GM23338 (cell line): ENCODE measurements at regions not wholly inside any gene's neighbourhood (a gene's known extent, or its start where the extent isn't known, plus 50 kb on each side); places are given as distances from the start of the nearest gene placed in this dataset.

Experiments
- ATAC-seq: fragments of 200-7000 bp; cut with Tn5 transposase; 3 replicates; pipeline ENCODE4 v1.9.1; 2020
- DNase-seq: peaks from one replicate; pipeline ENCODE4 v3.0.0-alpha.2; 2015; ENCODE audit warnings: low spot score
- H2AFZ ChIP-seq: fragments of 200-600 bp; sonication (generic); 2 replicates; pipeline ENCODE4 v1.8.0; 2016; ENCODE audit warnings: antibody characterized with exemption, mild to moderate bottlenecking, moderate library complexity
- H3F3A ChIP-seq: fragments of 200-600 bp; sonication (generic); replicated peaks from 2 replicates; pipeline ENCODE4 v1.8.0; 2017; ENCODE audit warnings: antibody characterized with exemption, mixed run types, low read depth
- H3K27ac ChIP-seq: fragments of 200-600 bp; sonication (generic); 2 replicates; pipeline ENCODE4 v1.6.1; 2016; ENCODE audit warnings: low read depth
- H3K27me3 ChIP-seq: fragments of 200-600 bp; sonication (generic); 2 replicates; pipeline ENCODE4 v1.8.0; 2016; ENCODE audit warnings: mild to moderate bottlenecking, mixed run types, moderate library complexity; ENCODE audit not compliant: insufficient read depth
- H3K36me3 ChIP-seq: fragments of 200-600 bp; sonication (generic); 2 replicates; pipeline ENCODE4 v1.8.0; 2016; ENCODE audit warnings: mild to moderate bottlenecking; ENCODE audit not compliant: insufficient read depth
- H3K4me1 ChIP-seq: fragments of 200-600 bp; sonication (generic); 2 replicates; pipeline ENCODE4 v1.8.0; 2016; ENCODE audit warnings: mild to moderate bottlenecking, moderate library complexity; ENCODE audit not compliant: insufficient read depth
- H3K4me2 ChIP-seq: fragments of 200-600 bp; sonication (generic); 2 replicates; pipeline ENCODE4 v1.7.1; 2017; ENCODE audit warnings: mixed run types
- H3K4me3 ChIP-seq: fragments of 200-600 bp; sonication (generic); 2 replicates; pipeline ENCODE4 v1.6.1; 2016; ENCODE audit warnings: mixed run types
- H3K79me2 ChIP-seq: fragments of 200-600 bp; sonication (generic); replicated peaks from 2 replicates; pipeline ENCODE4 v1.8.0; 2017; ENCODE audit warnings: mild to moderate bottlenecking; ENCODE audit not compliant: insufficient read depth
- H3K9me2 ChIP-seq: fragments of 200-600 bp; sonication (generic); 2 replicates; pipeline ENCODE4 v1.8.0; 2017; ENCODE audit not compliant: insufficient read depth
- H4K20me1 ChIP-seq: fragments of 200-600 bp; sonication (generic); replicated peaks from 2 replicates; pipeline ENCODE4 v1.8.0; 2017; ENCODE audit warnings: mild to moderate bottlenecking; ENCODE audit not compliant: insufficient read depth
- H3K27ac Mint-ChIP-seq: 2 replicates; pipeline ENCODE4 v1.8.0; 2020; ENCODE audit warnings: inconsistent platforms, mild to moderate bottlenecking, moderate library complexity, mixed read lengths
- H3K27me3 Mint-ChIP-seq: 3 replicates; pipeline ENCODE4 v1.8.0; 2022; ENCODE audit warnings: low read depth, mild to moderate bottlenecking, moderate library complexity, mixed read lengths, inconsistent platforms; ENCODE audit not compliant: insufficient read depth, poor library complexity
- H3K36me3 Mint-ChIP-seq: 3 replicates; pipeline ENCODE4 v1.8.0; 2021; ENCODE audit warnings: low read depth, mild to moderate bottlenecking, inconsistent platforms, moderate library complexity, mixed read lengths
- H3K4me1 Mint-ChIP-seq: 3 replicates; pipeline ENCODE4 v1.8.0; 2020; ENCODE audit warnings: mild to moderate bottlenecking, inconsistent platforms, mixed read lengths
- H3K4me3 Mint-ChIP-seq: 3 replicates; pipeline ENCODE4 v1.8.0; 2021; ENCODE audit warnings: moderate library complexity, mild to moderate bottlenecking, inconsistent platforms, mixed read lengths
- H3K9me3 Mint-ChIP-seq: 3 replicates; pipeline ENCODE4 v1.8.0; 2020; ENCODE audit warnings: moderate library complexity, mild to moderate bottlenecking, inconsistent platforms, mixed read lengths
- CREB1 ChIP-seq: fragments of 250-450 bp; sonication (Bioruptor Pico); IDR thresholded peaks from 2 replicates; pipeline ENCODE4 v1.5.0; 2020; ENCODE audit warnings: low read depth, mild to moderate bottlenecking, moderate library complexity
- EZH2 ChIP-seq: fragments of 200-600 bp; sonication (generic); IDR thresholded peaks from one replicate; pipeline ENCODE4 v1.8.0; 2017; ENCODE audit warnings: antibody characterized with exemption, mild to moderate bottlenecking, low read depth; ENCODE audit not compliant: unreplicated experiment
- EZH2phosphoT487 ChIP-seq: fragments of 200-600 bp; sonication (generic); IDR thresholded peaks from one replicate; pipeline ENCODE4 v1.8.1; 2018; ENCODE audit warnings: antibody characterized with exemption; ENCODE audit not compliant: unreplicated experiment
- JUNB ChIP-seq: IDR thresholded peaks from one replicate; pipeline ENCODE4 v1.6.1; 2016; ENCODE audit warnings: antibody characterized with exemption; ENCODE audit not compliant: unreplicated experiment
- NANOG ChIP-seq: IDR thresholded peaks from 2 replicates; pipeline ENCODE4 v1.6.1; 2016; ENCODE audit warnings: antibody characterized with exemption, borderline replicate concordance
- POLR2AphosphoS5 ChIP-seq: IDR thresholded peaks from 2 replicates; pipeline ENCODE4 v1.6.1; 2016; ENCODE audit warnings: antibody characterized with exemption, low read depth
- ZNF114 ChIP-seq: fragments of 250-450 bp; sonication (Bioruptor Pico); IDR thresholded peaks from 2 replicates; pipeline ENCODE4 v1.5.0; 2020; ENCODE audit warnings: mild to moderate bottlenecking, moderate library complexity
- TF ChIP-seq, protein P1 (sequence below): IDR thresholded peaks from 2 replicates; pipeline ENCODE4 v1.6.1; 2016; ENCODE audit warnings: antibody characterized with exemption
- TF ChIP-seq, protein P2 (sequence below): fragments of 250-450 bp; sonication (Bioruptor Pico); IDR thresholded peaks from 2 replicates; pipeline ENCODE4 v1.5.0; 2020; ENCODE audit warnings: mild to moderate bottlenecking, moderate library complexity
- TF ChIP-seq, protein P3 (sequence below), 2 experiments: fragments of 200-600 bp in 1 of 2; sonication (generic) in 1 of 2; conservative IDR thresholded peaks; 2 replicates each; pipeline versions ENCODE4 v1.5.1 to v1.6.1; 2016 to 2017; ENCODE audit warnings: antibody characterized with exemption in 2 of 2, low read depth in 2 of 2, mild to moderate bottlenecking in 2 of 2, moderate library complexity in 1 of 2
- TF ChIP-seq, protein P4 (sequence below): IDR thresholded peaks from one replicate; pipeline ENCODE4 v1.6.1; 2018; ENCODE audit warnings: antibody characterized with exemption; ENCODE audit not compliant: unreplicated experiment

DNA sequence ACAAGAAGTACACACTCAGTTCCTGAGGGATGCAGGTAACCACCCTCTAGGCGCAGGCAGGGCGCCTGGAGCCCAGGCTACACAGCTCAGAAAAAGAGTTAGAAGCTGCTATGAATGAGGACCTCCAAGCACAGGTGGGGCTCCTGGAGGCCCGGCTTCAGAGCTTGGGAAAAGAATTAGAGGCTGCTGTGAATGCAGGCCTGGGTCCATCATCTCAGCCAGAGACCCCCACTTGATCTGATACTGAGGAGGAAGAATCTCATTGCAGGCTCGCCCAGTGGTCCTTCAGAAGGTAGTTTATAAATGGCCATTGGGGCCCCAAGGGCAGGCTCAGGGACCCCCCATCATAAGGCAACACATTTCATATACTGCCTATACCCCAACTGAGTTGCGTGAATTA, 556.4 kb downstream of the SLC6A15 start:
- no peak overlapping the region for H3K27ac Mint-ChIP-seq
- H3K36me3 Mint-ChIP-seq, result no peaks in the 10 kb centered on the region; the same call in 2 of the 3 replicates
- Histone ChIP-seq H3K36me3 (no peaks in the 10 kb centered on the region), H3K9me2 (no peaks in the 10 kb centered on the region), H2AFZ (no peak overlapping the region), H4K20me1 (no peaks in the 10 kb centered on the region), H3K4me3 (no peak overlapping the region), H3F3A (no peaks in the 10 kb centered on the region), H3K27me3 (no peaks in the 10 kb centered on the region), H3K79me2 (no peaks in the 10 kb centered on the region), H3K27ac (no peak overlapping the region), H3K4me1 (no peaks in the 10 kb centered on the region), H3K4me2 (no peak overlapping the region)
- ATAC-seq (no peak), DNase-seq (no peak)
- no peaks in the 10 kb centered on the region for H3K27me3 Mint-ChIP-seq
- H3K4me1 Mint-ChIP-seq, result no peaks in the 10 kb centered on the region
- H3K9me3 Mint-ChIP-seq, result no peaks in the 10 kb centered on the region
- TF ChIP-seq NANOG (no peak), POLR2AphosphoS5 (no peak), JUNB (no peak), EZH2phosphoT487 (no peak), ZNF114 (CRISPR knock-in tag) (no peak), CREB1 (CRISPR knock-in tag) (no peak), EZH2 (no peak)
- TF ChIP-seq, protein P1, sequence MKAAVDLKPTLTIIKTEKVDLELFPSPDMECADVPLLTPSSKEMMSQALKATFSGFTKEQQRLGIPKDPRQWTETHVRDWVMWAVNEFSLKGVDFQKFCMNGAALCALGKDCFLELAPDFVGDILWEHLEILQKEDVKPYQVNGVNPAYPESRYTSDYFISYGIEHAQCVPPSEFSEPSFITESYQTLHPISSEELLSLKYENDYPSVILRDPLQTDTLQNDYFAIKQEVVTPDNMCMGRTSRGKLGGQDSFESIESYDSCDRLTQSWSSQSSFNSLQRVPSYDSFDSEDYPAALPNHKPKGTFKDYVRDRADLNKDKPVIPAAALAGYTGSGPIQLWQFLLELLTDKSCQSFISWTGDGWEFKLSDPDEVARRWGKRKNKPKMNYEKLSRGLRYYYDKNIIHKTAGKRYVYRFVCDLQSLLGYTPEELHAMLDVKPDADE, result no peak
- TF ChIP-seq, protein P2, sequence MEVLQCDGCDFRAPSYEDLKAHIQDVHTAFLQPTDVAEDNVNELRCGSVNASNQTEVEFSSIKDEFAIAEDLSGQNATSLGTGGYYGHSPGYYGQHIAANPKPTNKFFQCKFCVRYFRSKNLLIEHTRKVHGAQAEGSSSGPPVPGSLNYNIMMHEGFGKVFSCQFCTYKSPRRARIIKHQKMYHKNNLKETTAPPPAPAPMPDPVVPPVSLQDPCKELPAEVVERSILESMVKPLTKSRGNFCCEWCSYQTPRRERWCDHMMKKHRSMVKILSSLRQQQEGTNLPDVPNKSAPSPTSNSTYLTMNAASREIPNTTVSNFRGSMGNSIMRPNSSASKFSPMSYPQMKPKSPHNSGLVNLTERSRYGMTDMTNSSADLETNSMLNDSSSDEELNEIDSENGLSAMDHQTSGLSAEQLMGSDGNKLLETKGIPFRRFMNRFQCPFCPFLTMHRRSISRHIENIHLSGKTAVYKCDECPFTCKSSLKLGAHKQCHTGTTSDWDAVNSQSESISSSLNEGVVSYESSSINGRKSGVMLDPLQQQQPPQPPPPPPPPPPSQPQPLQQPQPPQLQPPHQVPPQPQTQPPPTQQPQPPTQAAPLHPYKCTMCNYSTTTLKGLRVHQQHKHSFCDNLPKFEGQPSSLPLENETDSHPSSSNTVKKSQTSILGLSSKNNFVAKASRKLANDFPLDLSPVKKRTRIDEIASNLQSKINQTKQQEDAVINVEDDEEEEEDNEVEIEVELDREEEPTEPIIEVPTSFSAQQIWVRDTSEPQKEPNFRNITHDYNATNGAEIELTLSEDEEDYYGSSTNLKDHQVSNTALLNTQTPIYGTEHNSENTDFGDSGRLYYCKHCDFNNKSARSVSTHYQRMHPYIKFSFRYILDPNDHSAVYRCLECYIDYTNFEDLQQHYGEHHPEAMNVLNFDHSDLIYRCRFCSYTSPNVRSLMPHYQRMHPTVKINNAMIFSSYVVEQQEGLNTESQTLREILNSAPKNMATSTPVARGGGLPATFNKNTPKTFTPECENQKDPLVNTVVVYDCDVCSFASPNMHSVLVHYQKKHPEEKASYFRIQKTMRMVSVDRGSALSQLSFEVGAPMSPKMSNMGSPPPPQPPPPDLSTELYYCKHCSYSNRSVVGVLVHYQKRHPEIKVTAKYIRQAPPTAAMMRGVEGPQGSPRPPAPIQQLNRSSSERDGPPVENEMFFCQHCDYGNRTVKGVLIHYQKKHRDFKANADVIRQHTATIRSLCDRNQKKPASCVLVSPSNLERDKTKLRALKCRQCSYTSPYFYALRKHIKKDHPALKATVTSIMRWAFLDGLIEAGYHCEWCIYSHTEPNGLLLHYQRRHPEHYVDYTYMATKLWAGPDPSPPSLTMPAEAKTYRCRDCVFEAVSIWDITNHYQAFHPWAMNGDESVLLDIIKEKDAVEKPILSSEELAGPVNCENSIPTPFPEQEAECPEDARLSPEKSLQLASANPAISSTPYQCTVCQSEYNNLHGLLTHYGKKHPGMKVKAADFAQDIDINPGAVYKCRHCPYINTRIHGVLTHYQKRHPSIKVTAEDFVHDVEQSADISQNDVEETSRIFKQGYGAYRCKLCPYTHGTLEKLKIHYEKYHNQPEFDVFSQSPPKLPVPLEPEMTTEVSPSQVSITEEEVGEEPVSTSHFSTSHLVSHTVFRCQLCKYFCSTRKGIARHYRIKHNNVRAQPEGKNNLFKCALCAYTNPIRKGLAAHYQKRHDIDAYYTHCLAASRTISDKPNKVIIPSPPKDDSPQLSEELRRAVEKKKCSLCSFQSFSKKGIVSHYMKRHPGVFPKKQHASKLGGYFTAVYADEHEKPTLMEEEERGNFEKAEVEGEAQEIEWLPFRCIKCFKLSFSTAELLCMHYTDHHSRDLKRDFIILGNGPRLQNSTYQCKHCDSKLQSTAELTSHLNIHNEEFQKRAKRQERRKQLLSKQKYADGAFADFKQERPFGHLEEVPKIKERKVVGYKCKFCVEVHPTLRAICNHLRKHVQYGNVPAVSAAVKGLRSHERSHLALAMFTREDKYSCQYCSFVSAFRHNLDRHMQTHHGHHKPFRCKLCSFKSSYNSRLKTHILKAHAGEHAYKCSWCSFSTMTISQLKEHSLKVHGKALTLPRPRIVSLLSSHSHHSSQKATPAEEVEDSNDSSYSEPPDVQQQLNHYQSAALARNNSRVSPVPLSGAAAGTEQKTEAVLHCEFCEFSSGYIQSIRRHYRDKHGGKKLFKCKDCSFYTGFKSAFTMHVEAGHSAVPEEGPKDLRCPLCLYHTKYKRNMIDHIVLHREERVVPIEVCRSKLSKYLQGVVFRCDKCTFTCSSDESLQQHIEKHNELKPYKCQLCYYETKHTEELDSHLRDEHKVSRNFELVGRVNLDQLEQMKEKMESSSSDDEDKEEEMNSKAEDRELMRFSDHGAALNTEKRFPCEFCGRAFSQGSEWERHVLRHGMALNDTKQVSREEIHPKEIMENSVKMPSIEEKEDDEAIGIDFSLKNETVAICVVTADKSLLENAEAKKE (CRISPR knock-in tag), result no peak
- TF ChIP-seq, protein P3, sequence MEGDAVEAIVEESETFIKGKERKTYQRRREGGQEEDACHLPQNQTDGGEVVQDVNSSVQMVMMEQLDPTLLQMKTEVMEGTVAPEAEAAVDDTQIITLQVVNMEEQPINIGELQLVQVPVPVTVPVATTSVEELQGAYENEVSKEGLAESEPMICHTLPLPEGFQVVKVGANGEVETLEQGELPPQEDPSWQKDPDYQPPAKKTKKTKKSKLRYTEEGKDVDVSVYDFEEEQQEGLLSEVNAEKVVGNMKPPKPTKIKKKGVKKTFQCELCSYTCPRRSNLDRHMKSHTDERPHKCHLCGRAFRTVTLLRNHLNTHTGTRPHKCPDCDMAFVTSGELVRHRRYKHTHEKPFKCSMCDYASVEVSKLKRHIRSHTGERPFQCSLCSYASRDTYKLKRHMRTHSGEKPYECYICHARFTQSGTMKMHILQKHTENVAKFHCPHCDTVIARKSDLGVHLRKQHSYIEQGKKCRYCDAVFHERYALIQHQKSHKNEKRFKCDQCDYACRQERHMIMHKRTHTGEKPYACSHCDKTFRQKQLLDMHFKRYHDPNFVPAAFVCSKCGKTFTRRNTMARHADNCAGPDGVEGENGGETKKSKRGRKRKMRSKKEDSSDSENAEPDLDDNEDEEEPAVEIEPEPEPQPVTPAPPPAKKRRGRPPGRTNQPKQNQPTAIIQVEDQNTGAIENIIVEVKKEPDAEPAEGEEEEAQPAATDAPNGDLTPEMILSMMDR (conservative IDR thresholded peaks at IDR 0.05; ENCODE audit: low read depth in 2 of 2), result no peak
- TF ChIP-seq, protein P4, sequence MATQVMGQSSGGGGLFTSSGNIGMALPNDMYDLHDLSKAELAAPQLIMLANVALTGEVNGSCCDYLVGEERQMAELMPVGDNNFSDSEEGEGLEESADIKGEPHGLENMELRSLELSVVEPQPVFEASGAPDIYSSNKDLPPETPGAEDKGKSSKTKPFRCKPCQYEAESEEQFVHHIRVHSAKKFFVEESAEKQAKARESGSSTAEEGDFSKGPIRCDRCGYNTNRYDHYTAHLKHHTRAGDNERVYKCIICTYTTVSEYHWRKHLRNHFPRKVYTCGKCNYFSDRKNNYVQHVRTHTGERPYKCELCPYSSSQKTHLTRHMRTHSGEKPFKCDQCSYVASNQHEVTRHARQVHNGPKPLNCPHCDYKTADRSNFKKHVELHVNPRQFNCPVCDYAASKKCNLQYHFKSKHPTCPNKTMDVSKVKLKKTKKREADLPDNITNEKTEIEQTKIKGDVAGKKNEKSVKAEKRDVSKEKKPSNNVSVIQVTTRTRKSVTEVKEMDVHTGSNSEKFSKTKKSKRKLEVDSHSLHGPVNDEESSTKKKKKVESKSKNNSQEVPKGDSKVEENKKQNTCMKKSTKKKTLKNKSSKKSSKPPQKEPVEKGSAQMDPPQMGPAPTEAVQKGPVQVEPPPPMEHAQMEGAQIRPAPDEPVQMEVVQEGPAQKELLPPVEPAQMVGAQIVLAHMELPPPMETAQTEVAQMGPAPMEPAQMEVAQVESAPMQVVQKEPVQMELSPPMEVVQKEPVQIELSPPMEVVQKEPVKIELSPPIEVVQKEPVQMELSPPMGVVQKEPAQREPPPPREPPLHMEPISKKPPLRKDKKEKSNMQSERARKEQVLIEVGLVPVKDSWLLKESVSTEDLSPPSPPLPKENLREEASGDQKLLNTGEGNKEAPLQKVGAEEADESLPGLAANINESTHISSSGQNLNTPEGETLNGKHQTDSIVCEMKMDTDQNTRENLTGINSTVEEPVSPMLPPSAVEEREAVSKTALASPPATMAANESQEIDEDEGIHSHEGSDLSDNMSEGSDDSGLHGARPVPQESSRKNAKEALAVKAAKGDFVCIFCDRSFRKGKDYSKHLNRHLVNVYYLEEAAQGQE, result no peak
- no peak overlapping the region for H3K4me3 Mint-ChIP-seq
